Urothelium cell line (cell line): ENCODE measurements at regions not wholly inside any gene's neighbourhood (a gene's known extent, or its start where the extent isn't known, plus 50 kb on each side); places are given as distances from the start of the nearest gene placed in this dataset.

Experiments
- DNase-seq: peaks from one replicate; pipeline ENCODE4 v3.0.0; 2011; ENCODE audit warnings: low spot score, mixed read lengths
- FAIRE-seq: peaks from 2 replicates; lab custom pipeline; 2011; peaks lifted over from hg19 to GRCh38; lab: Jason Lieb, UNC

DNA sequence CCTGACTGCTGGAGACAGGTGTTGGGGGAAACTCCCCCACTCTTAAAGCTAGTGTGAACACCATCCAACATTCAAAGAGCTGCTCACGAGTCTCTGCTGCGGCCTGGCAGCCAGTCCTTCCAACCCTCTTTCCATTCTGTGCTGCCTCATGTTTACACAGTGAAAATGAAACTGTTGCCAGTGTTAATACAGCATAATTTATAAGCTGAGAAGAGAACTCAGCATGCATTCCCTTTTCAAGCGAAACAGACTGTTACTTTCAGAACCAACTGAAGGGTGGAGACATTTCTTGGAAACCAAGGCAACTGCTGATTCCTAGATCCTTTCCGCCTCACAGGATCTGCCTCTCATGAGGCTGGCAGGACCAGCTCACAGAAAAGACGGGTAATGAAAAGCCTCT is 533.8 kb upstream of the ID4 start:
- FAIRE-seq (no peak), DNase-seq (no peak)

DNA sequence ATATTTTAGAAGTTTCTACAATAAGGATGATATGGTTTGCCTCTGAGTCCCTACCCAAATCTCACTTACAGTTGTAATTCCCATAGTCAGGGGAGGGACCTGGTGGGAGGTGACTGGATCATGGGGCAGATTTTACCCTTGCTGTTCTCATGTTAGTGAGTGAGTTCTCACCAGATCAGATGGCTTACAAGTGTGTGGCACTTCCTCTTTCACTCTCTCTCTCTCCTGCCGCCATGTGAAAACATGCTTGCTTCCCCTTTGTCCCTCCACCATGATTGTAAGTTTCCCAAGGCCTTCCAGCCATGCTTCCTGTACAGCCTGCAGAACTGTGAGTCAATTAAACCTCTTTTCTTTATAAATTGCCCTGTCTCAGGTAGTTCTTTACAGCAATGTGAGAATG is 527.5 kb upstream of the ID4 start:
- no peak for FAIRE-seq
- DNase-seq, result no peak

- DNase-seq (no peak), FAIRE-seq (no peak)
Measured at GRCh38 chr6:19311786-19312185, 525.4 kb upstream of the ID4 start.

GRCh38 chr6:19312241-19312978 is 524.8 kb upstream of the ID4 start:
- FAIRE-seq, result no peak

DNA sequence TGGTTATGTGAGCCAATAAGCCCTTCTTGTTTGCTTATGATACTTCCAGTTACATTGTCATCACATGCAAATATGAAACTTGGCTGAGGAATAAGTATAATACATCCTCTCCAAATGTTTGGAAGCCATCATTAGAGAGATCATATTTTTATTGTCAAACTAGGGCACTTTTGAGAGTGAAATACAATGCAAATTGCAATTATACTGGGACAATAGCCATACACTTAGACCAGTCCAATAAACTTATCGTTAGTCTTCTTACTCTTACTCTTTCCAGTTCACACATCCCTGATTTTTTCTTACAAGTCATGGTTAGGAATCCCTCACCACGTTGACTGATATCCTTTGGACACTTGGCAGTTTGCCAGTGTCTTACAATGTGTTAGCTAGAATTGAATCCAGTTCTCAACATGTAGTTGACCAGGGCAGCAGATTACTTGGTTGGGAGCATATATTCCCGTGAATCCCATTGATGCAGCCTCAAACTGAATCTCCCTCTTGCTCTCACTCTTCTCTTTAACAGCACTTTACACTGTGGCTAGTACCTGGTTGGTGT is 519.7 kb upstream of the ID4 start:
- FAIRE-seq (no peak), DNase-seq (no peak)

More at GRCh38 chr6:19312241-19312978, 524.8 kb upstream of the ID4 start:
- DNase-seq, result no peak

GRCh38 chr6:19319005-19319404 is 518.2 kb upstream of the ID4 start:
- DNase-seq (no peak), FAIRE-seq (no peak)

DNA sequence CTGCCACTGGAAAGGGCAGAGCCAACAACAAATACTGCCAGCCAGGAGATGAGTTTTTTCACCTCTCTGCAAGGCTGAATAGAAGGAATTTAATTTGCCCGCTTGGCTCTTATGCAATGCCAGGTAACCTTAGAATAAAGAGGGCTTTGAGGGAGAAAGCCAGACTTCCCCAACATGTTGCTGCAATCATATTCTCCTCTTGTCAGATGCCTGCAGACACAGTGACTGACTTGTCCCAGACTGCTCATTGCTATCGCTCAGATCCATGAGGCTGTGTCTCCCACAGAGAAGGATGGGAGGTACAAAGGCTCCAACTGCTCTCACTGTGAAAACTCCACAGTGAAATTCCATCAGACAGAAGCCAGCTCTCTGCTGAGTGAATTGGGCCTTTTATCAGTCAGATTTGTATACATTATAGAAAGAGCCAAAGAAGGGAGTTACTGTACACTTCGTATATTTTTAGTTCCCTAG is 517.0 kb upstream of the ID4 start:
- FAIRE-seq (no peak), DNase-seq (no peak)

GRCh38 chr6:19322691-19323485 is 514.3 kb upstream of the ID4 start:
- no peak for DNase-seq
- no peak for FAIRE-seq

- DNase-seq (no peak), FAIRE-seq (no peak)
Measured at GRCh38 chr6:19324376-19324775, 512.8 kb upstream of the ID4 start.

- FAIRE-seq (no peak), DNase-seq (no peak)
Measured at GRCh38 chr6:19325335-19325789, 511.8 kb upstream of the ID4 start.

DNA sequence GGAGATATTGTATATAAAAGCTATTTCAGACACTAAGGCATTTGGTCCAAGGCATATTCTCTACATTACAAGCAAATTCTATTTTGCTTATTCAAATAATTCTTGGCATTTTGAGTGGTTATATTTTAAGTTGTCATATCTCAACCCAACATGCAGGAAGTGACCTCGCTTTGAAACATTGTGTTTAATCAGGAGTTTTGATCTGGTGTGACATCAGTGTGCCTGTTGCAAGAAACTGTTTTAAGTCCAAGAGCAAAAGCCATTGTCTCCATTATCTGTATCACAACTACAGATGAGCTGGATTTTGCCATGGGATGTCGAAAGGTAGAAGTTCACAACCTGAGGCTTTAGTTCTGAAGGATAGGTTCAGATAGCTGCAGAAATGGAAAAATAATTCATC is 509.9 kb upstream of the ID4 start:
- DNase-seq (no peak), FAIRE-seq (no peak)

DNA sequence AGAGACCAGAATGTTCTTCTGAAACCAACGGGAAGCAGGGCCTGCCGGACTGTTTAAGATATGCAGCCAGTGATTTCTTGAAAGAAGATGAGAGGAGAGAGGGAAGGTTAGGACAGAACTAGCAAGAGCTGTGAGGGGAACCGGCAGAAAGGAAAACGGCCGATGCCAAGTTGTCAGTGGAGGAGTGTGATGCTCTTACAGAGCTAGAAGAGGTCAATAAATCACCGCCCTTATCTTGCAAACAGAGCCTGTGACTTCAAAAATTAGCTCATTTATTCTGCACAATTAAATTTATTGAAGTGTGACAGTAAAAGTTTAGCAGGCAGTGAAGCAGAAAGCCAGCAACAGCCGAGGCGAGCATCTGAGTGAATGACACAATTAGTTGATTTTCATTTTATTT is 509.5 kb upstream of the ID4 start:
- FAIRE-seq (no peak), DNase-seq (no peak)

DNA sequence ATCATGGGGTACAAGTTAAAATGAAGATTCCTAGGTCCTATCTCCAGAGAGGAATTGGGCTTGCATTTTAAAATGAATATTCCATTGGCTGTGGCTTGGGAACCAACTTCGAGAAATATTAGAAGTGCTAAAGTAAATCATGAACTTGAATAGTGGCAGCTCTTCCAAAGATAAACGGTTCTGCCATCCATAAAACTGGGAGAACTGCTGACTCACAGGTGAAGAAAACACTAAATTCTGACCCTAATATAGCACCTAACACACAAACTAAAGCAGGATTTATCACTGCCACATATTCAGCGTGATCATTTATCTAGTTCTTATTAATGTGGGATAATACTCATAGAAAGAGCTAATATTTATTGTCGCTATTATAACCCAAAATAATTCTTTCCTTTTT is 508.1 kb upstream of the ID4 start:
- FAIRE-seq (no peak), DNase-seq (no peak)

GRCh38 chr6:19331089-19331488 is 506.1 kb upstream of the ID4 start:
- DNase-seq (no peak), FAIRE-seq (no peak)

DNA sequence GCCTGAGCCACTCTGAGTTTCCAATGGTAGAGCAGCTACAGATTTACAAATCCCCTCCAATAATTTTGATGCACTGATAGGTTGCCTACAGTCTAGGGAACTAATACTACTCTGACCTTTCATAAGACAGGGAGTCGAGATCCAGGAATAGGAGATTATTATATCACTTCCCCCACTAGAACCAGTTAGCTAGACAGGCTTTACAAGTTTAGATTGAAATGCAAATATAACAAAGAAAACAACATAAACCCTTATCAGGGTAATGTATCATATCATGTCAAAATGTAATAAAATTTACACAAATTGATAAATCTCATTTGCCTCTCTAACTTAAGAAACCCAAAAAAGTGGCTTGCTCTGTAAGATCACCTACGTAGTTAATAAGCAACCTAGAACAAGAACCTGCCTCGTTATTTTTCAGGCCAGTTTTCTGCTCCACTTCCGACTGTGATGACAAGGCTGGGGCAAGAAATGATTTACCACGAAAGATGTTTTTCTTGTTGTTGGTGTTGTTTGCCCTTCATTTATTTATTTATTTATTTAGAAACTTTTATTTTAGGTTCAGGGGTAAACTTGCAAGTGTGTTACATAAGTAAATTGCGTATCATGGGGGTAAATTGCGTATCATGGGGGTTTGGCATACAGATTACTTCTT is 504.2 kb upstream of the ID4 start:
- FAIRE-seq, result no peak

DNA sequence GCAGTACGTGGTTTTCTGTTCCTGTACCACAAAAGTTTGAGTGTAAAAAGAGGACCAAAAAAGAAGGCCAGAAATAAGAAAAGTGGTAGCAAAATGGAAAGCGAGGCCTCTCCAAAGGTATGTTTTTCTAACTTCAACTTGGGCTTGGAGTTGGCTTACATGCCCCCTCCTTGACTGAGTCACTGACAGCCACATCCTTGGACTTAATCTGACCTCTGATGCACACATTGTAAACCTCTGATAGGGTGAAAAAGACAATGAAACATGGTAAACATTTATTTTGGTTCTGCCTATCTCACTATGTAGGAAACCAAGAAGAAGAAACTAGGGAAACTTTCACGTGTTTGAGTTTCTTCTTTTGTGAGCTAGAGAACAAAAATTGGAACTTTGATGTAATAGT is 503.2 kb upstream of the ID4 start:
- no peak for FAIRE-seq
- DNase-seq, result peak; percentile 39

More for the DNA sequence above, 504.2 kb upstream of the ID4 start:
- no peak for DNase-seq

DNA sequence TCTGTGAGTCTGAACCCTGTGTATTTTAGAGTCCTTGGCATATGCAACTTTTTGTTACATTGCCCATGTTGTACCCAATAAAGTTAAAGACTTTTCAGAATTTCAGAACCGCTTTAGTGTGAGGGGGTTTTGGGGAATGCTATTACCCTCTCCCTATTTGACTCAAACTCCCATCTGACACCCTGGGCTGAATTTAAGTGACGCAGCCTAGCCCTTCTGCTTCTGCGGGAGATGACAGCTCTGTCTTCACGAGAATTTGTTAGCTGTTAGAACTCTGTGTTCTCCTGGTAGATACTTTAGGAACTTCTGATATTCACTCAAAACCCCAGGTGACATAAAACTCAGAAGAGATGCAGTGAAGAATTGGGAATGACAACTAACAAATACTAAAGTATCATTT is 500.6 kb upstream of the ID4 start:
- DNase-seq (no peak), FAIRE-seq (no peak)

DNA sequence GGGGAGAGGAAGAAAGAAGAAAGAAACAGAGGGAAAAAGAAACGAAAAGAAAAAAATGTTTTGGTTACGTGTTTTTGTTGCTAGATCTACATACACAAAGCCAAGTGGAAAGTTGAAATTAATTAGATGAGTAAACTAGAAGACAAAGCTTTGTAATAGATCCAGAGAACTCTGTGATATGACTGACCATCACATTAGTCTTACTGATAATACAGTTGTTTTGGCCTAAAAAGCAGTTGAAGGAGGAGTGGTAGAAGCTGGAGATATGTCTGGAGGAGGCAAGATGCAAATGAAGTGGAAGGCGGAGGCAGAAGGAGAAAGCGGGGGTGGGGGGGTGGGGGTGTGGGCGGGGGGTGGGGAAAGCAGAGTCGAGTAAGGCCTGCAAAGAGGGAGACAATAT is 500.1 kb upstream of the ID4 start:
- no peak for FAIRE-seq

DNA sequence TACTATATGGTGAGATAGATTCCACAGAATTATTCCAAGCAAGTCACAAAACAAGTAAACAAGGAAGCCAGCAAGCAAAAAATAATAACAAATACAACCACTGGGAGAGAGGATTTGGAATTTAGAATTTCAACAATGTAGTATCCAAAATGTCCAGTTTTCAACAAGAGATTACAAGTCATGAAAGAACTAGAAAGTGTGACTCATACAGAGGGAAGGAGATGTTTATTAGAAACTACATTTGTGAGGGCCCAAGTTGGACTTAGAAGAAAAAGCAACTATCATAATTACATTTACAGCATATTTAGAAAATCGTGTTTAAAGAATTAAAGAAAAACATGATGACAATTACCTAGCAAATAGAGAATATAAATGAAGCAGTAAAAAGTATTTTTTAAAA is 494.6 kb upstream of the ID4 start:
- no peak for DNase-seq

More for the DNA sequence above, 500.1 kb upstream of the ID4 start:
- no peak for DNase-seq

GRCh38 chr6:19349429-19349828 is 487.7 kb upstream of the ID4 start:
- no peak for FAIRE-seq
- DNase-seq, result no peak

More for the DNA sequence above, 494.6 kb upstream of the ID4 start:
- no peak for FAIRE-seq

- FAIRE-seq (no peak), DNase-seq (no peak)
Measured at GRCh38 chr6:19354181-19354580, 483.0 kb upstream of the ID4 start.
